ENCODE measurements at regions not wholly inside any gene's neighbourhood (a gene's known extent, or its start where the extent isn't known, plus 50 kb on each side); places are given as distances from the start of the nearest gene placed in this dataset.

DNA sequence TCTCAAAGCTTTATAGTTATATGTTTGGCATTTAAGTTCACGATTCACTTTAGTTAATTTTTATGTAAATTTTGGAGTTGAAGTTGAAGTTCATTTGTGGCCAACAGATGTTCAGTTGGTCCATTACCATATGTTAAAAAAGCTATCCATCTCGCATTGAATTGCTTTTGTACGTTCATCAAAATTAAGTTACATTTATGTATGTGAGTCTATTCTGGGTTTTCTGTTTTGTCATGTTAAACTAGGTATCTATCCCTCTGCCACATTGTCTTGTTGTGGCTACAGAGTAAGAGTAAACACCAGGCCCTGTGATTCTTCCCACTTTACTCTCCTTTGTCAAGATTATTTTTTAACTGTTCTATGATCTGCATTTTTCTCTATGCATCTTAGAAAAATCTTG is 237.3 kb downstream of the BMP2 start:
- no peak for DNase-seq (ENCODE audit: low spot score)
- no peaks in the 10 kb centered on the region for H3K36me3 ChIP-seq (ENCODE audit: control insufficient read depth in 4 of 4, insufficient read depth in 3 of 4, low read depth in 1 of 4, low read length in 3 of 4)
- H3K4me1 ChIP-seq (ENCODE audit: control insufficient read depth in 4 of 4, insufficient read depth in 4 of 4, low read length in 3 of 4): no peaks in the 10 kb centered on the region
- WGBS: 85% methylated on average over 3 of the region's 3 CpGs
- no peak overlapping the region for H3K4me3 ChIP-seq (ENCODE audit: low read depth in 1 of 3, low read length in 3 of 3)
- peaks cover 0 to 7% (median 2%) of the 10 kb centered on the region in 4 donors for H3K9me3 ChIP-seq (ENCODE audit: control insufficient read depth in 4 of 4, low read length in 3 of 4)
- no peak overlapping the region for H3K27ac ChIP-seq (ENCODE audit: low read depth in 1 of 2, low read length in 2 of 2)
- peaks cover 0 to 3% (median 0%) of the 10 kb centered on the region in 4 donors for H3K27me3 ChIP-seq (ENCODE audit: control insufficient read depth in 4 of 4, insufficient read depth in 4 of 4, low read length in 3 of 4)
- H3K9ac ChIP-seq (ENCODE audit: low read depth in 1 of 2, low read length in 2 of 2): no peak overlapping the region
- TF ChIP-seq NR2F2 (IDR thresholded peaks at IDR 0.05): no peak
- TF ChIP-seq RAD21 (IDR thresholded peaks at IDR 0.05): no peak
- no peak for TF ChIP-seq ATF3 (IDR thresholded peaks at IDR 0.05)

DNA sequence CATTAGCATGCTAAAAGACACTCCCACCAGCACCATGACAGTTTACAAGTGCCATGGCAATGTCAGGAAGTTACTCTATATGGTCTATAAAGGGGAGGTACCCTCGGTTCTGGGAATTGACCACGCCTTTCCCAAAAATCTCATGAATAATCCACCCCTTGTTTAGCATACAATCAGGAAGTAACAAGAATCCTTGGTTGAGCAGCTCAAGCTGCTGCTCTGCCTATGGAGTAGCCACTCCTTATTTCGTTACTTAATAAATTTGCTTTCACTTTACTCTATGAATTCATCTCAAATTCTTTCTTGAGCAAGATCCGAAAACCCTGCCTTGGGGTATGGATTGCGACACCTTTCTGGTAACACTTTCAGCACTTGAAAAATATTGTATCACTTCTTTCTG is 243.0 kb downstream of the BMP2 start:
- H3K27ac ChIP-seq (ENCODE audit: low read depth in 1 of 2, low read length in 2 of 2): no peak overlapping the region
- 65% methylated on average over 5 of the region's 5 CpGs for WGBS
- peaks cover 0 to 7% (median 2%) of the 10 kb centered on the region in 4 donors for H3K9me3 ChIP-seq (ENCODE audit: control insufficient read depth in 4 of 4, low read length in 3 of 4)
- H3K9ac ChIP-seq (ENCODE audit: low read depth in 1 of 2, low read length in 2 of 2): no peak overlapping the region
- peaks cover 0 to 4% (median 0%) of the 10 kb centered on the region in 4 donors for H3K27me3 ChIP-seq (ENCODE audit: control insufficient read depth in 4 of 4, insufficient read depth in 4 of 4, low read length in 3 of 4)
- H3K4me3 ChIP-seq (ENCODE audit: low read depth in 1 of 3, low read length in 3 of 3): no peak overlapping the region
- H3K36me3 ChIP-seq (ENCODE audit: control insufficient read depth in 4 of 4, insufficient read depth in 3 of 4, low read depth in 1 of 4, low read length in 3 of 4): no peaks in the 10 kb centered on the region
- TF ChIP-seq SP1 (IDR thresholded peaks at IDR 0.05): no peak
- TF ChIP-seq MAX (IDR thresholded peaks at IDR 0.05): no peak
- no peak for TF ChIP-seq YY1 (IDR thresholded peaks at IDR 0.05)
- no peak for TF ChIP-seq TAF1 (conservative IDR thresholded peaks at IDR 0.05)
- TF ChIP-seq, protein P1, sequence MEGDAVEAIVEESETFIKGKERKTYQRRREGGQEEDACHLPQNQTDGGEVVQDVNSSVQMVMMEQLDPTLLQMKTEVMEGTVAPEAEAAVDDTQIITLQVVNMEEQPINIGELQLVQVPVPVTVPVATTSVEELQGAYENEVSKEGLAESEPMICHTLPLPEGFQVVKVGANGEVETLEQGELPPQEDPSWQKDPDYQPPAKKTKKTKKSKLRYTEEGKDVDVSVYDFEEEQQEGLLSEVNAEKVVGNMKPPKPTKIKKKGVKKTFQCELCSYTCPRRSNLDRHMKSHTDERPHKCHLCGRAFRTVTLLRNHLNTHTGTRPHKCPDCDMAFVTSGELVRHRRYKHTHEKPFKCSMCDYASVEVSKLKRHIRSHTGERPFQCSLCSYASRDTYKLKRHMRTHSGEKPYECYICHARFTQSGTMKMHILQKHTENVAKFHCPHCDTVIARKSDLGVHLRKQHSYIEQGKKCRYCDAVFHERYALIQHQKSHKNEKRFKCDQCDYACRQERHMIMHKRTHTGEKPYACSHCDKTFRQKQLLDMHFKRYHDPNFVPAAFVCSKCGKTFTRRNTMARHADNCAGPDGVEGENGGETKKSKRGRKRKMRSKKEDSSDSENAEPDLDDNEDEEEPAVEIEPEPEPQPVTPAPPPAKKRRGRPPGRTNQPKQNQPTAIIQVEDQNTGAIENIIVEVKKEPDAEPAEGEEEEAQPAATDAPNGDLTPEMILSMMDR (IDR thresholded peaks at IDR 0.05; ENCODE audit: low read depth, low read length, missing input control): no peak
- TF ChIP-seq REST (IDR thresholded peaks at IDR 0.05): no peak
- TF ChIP-seq FOXA1 (IDR thresholded peaks at IDR 0.05): no peak
- no peak for TF ChIP-seq HNF4G (IDR thresholded peaks at IDR 0.05)
- TF ChIP-seq JUND (IDR thresholded peaks at IDR 0.05): no peak
- TF ChIP-seq HNF4A (conservative IDR thresholded peaks at IDR 0.05): no peak
- TF ChIP-seq GABPA (IDR thresholded peaks at IDR 0.05 in 1 of 2, conservative IDR thresholded peaks at IDR 0.05 in 1 of 2): no peak
- TF ChIP-seq, protein P2, sequence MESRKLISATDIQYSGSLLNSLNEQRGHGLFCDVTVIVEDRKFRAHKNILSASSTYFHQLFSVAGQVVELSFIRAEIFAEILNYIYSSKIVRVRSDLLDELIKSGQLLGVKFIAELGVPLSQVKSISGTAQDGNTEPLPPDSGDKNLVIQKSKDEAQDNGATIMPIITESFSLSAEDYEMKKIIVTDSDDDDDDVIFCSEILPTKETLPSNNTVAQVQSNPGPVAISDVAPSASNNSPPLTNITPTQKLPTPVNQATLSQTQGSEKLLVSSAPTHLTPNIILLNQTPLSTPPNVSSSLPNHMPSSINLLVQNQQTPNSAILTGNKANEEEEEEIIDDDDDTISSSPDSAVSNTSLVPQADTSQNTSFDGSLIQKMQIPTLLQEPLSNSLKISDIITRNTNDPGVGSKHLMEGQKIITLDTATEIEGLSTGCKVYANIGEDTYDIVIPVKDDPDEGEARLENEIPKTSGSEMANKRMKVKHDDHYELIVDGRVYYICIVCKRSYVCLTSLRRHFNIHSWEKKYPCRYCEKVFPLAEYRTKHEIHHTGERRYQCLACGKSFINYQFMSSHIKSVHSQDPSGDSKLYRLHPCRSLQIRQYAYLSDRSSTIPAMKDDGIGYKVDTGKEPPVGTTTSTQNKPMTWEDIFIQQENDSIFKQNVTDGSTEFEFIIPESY (IDR thresholded peaks at IDR 0.05): no peak
- no peak for TF ChIP-seq FOXA2 (IDR thresholded peaks at IDR 0.05)
- no peak for TF ChIP-seq NR2F2 (IDR thresholded peaks at IDR 0.05)
- TF ChIP-seq RAD21 (IDR thresholded peaks at IDR 0.05): no peak
- TF ChIP-seq ATF3 (IDR thresholded peaks at IDR 0.05): no peak
- TF ChIP-seq RXRA (IDR thresholded peaks at IDR 0.05): no peak
- no peak for TF ChIP-seq EGR1 (IDR thresholded peaks at IDR 0.05; ENCODE audit: low read depth in 2 of 2)
- no peak for DNase-seq (ENCODE audit: low spot score)
- no peaks in the 10 kb centered on the region for H3K4me1 ChIP-seq (ENCODE audit: control insufficient read depth in 4 of 4, insufficient read depth in 4 of 4, low read length in 3 of 4)

All from liver (tissue), 8 donors.